ENCODE measurements at regions not wholly inside any gene's neighbourhood (a gene's known extent, or its start where the extent isn't known, plus 50 kb on each side); places are given as distances from the start of the nearest gene placed in this dataset.

DNA sequence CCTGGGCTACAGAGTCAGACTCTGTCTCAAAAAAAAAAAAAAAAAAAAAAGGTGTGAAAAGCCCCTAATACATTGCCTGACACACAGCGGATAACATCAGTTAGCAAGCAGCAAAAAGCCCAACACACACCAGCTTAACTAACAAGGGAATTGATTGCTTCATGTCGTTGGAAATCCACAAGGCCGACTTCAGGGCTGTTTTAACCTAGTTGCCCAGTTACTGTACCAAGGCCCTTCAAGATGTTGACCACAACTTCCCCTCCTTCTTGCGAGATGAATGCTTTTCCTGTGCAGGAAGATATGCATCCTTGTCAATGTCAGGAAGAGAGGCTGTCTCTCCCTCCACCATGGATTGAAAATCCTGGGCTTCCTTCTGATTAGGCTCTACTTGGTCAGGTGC is 202.9 kb downstream of the MIB1 start:
- no peak for TF ChIP-seq EP300 (IDR thresholded peaks at IDR 0.05)
- no peak for TF ChIP-seq CTCF (IDR thresholded peaks at IDR 0.05)
- TF ChIP-seq POLR2AphosphoS5 (IDR thresholded peaks at IDR 0.05) = no peak
- TF ChIP-seq POLR2A (IDR thresholded peaks at IDR 0.05; ENCODE audit: low read depth) = no peak

Measured in esophagus muscularis mucosa (tissue), 4 donors.